ENCODE measurements at regions not wholly inside any gene's neighbourhood (a gene's known extent, or its start where the extent isn't known, plus 50 kb on each side); places are given as distances from the start of the nearest gene placed in this dataset.
A peak's percentile ranks its signal among the peaks of the same experiment; 100 is the strongest.

GRCh38 chr5:168234133-168234532 is 57.3 kb upstream of the WWC1 start:
- DNase-seq (ENCODE audit: unreplicated experiment), result peak; percentile 26

DNA sequence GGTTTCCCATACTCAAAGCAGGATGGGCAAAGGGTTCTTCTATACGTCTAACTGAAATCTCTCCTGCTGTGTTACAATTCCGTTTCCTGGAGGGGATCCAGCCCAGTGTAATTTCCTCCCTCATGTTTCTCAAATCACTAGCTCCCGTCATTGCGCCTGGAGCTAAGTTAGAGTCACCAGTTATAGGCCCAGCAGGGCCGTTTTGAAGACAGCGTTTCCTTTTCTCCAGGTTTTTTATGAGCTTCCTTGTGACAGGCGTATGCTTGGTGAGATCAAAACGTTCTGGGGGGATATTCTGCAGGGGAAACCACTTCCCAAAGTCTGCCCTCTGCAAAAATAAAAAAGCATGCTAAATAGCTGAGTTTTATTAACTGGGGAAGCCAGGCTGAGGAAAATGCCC is 53.0 kb upstream of the WWC1 start:
- no peak overlapping the region for H3K27ac Mint-ChIP-seq (ENCODE audit: low read depth, unreplicated experiment)

More at GRCh38 chr5:168234133-168234532, 57.3 kb upstream of the WWC1 start:
- BruUV-seq (replicated peaks), result no TSS peak
- H3K4me1 Mint-ChIP-seq (ENCODE audit: insufficient read depth, unreplicated experiment), result no peaks in the 10 kb centered on the region
- no peaks in the 10 kb centered on the region for H3K27me3 Mint-ChIP-seq (ENCODE audit: insufficient read depth, unreplicated experiment)
- H3K27ac Mint-ChIP-seq (ENCODE audit: low read depth, unreplicated experiment), result no peak overlapping the region
- H3K36me3 Mint-ChIP-seq (ENCODE audit: insufficient read depth, unreplicated experiment), result no peaks in the 10 kb centered on the region
- H3K4me3 Mint-ChIP-seq (ENCODE audit: unreplicated experiment), result no peak overlapping the region
- ChIA-PET CTCF (interaction anchor here (1.2 kb wide), 1 partner anchor 667 kb away, joined by 3 read pairs; no protein-coding TSS in a partner anchor), POLR2A (no interaction called here)
- no peaks in the 10 kb centered on the region for H3K9me3 Mint-ChIP-seq (ENCODE audit: unreplicated experiment)
- no peak for TF ChIP-seq CTCF (IDR thresholded peaks at IDR 0.05; ENCODE audit: unreplicated experiment)
- intact Hi-C loops (cut with micrococcal nuclease), result no loop called here

GRCh38 chr5:168239325-168239724 is 52.1 kb upstream of the WWC1 start:
- Mint-ChIP-seq H3K27me3 (ENCODE audit: insufficient read depth, unreplicated experiment) (no peaks in the 10 kb centered on the region), H3K4me1 (ENCODE audit: insufficient read depth, unreplicated experiment) (no peaks in the 10 kb centered on the region), H3K9me3 (ENCODE audit: unreplicated experiment) (no peaks in the 10 kb centered on the region), H3K4me3 (ENCODE audit: unreplicated experiment) (no peak overlapping the region), H3K27ac (ENCODE audit: low read depth, unreplicated experiment) (no peak overlapping the region), H3K36me3 (ENCODE audit: insufficient read depth, unreplicated experiment) (no peaks in the 10 kb centered on the region)
- intact Hi-C loops (cut with micrococcal nuclease), result no loop called here
- no peak for DNase-seq (ENCODE audit: unreplicated experiment)
- no TSS peak for BruUV-seq (replicated peaks)
- POLR2A ChIA-PET, result no interaction called here
- no peak for TF ChIP-seq CTCF (IDR thresholded peaks at IDR 0.05; ENCODE audit: unreplicated experiment)
- CTCF ChIA-PET, result no interaction called here

More for the DNA sequence above, 53.0 kb upstream of the WWC1 start:
- no peak for TF ChIP-seq CTCF (IDR thresholded peaks at IDR 0.05; ENCODE audit: unreplicated experiment)
- no peak overlapping the region for H3K4me3 Mint-ChIP-seq (ENCODE audit: unreplicated experiment)
- H3K9me3 Mint-ChIP-seq (ENCODE audit: unreplicated experiment), result no peaks in the 10 kb centered on the region
- intact Hi-C loops (cut with micrococcal nuclease), result no loop called here
- POLR2A ChIA-PET, result interaction anchor here (1.6 kb wide), 1 partner anchor 19 kb away, joined by 3 read pairs; no protein-coding TSS in a partner anchor
- DNase-seq (ENCODE audit: unreplicated experiment), result no peak
- no peaks in the 10 kb centered on the region for H3K4me1 Mint-ChIP-seq (ENCODE audit: insufficient read depth, unreplicated experiment)
- no TSS peak for BruUV-seq (replicated peaks)
- no peaks in the 10 kb centered on the region for H3K27me3 Mint-ChIP-seq (ENCODE audit: insufficient read depth, unreplicated experiment)
- H3K36me3 Mint-ChIP-seq (ENCODE audit: insufficient read depth, unreplicated experiment), result no peaks in the 10 kb centered on the region
- CTCF ChIA-PET, result interaction anchor here (0.6 to 0.7 kb wide), 2 partner anchors 46 to 649 kb away, joined by 3 read pairs; no protein-coding TSS in a partner anchor

Measured in MCF 10A (cell line).